NB4 (cell line): ENCODE measurements at regions not wholly inside any gene's neighbourhood (a gene's known extent, or its start where the extent isn't known, plus 50 kb on each side); places are given as distances from the start of the nearest gene placed in this dataset.

Source experiments
- MYC ChIP-seq: IDR thresholded peaks from 2 replicates; pipeline ENCODE4 v1.6.1; 2011; ENCODE audit warnings: low read depth, low read length
- POLR2A ChIP-seq: IDR thresholded peaks from 2 replicates; pipeline ENCODE4 v1.6.1; 2011; ENCODE audit warnings: mild to moderate bottlenecking; ENCODE audit not compliant: insufficient read length; ENCODE audit errors: extremely low read depth
- TF ChIP-seq, protein P1 (sequence below): IDR thresholded peaks from one replicate; pipeline ENCODE4 v1.5.1; 2012; ENCODE audit warnings: low read depth, low read length
- TF ChIP-seq, protein P2 (sequence below): IDR thresholded peaks from 2 replicates; pipeline ENCODE4 v1.6.1; 2011; ENCODE audit warnings: low read depth, low read length

DNA sequence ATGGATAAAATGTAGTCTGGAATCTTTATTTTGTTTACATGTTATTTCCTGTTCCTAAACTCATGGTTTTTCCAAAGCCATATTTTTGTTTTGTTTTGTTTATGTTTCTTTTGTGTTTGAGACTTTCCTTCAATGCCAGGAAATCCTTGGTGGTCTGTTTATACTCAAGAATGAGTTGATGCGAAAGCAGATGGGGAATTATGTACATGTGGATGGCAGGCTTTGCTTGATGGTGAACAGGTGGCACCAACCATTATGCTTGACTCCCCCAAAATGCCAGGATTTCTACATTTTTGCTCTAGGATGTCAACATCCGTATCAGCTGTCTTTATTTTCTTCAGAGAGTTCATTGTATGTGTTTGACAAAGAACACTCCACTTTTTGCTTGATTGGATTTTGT lies 448.5 kb downstream of the PRDM2 start:
- TF ChIP-seq, protein P1, sequence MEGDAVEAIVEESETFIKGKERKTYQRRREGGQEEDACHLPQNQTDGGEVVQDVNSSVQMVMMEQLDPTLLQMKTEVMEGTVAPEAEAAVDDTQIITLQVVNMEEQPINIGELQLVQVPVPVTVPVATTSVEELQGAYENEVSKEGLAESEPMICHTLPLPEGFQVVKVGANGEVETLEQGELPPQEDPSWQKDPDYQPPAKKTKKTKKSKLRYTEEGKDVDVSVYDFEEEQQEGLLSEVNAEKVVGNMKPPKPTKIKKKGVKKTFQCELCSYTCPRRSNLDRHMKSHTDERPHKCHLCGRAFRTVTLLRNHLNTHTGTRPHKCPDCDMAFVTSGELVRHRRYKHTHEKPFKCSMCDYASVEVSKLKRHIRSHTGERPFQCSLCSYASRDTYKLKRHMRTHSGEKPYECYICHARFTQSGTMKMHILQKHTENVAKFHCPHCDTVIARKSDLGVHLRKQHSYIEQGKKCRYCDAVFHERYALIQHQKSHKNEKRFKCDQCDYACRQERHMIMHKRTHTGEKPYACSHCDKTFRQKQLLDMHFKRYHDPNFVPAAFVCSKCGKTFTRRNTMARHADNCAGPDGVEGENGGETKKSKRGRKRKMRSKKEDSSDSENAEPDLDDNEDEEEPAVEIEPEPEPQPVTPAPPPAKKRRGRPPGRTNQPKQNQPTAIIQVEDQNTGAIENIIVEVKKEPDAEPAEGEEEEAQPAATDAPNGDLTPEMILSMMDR: no peak
- TF ChIP-seq MYC: no peak
- TF ChIP-seq POLR2A: no peak
- TF ChIP-seq, protein P2, sequence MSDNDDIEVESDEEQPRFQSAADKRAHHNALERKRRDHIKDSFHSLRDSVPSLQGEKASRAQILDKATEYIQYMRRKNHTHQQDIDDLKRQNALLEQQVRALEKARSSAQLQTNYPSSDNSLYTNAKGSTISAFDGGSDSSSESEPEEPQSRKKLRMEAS: no peak
